ENCODE measurements at regions not wholly inside any gene's neighbourhood (a gene's known extent, or its start where the extent isn't known, plus 50 kb on each side); places are given as distances from the start of the nearest gene placed in this dataset.

DNA sequence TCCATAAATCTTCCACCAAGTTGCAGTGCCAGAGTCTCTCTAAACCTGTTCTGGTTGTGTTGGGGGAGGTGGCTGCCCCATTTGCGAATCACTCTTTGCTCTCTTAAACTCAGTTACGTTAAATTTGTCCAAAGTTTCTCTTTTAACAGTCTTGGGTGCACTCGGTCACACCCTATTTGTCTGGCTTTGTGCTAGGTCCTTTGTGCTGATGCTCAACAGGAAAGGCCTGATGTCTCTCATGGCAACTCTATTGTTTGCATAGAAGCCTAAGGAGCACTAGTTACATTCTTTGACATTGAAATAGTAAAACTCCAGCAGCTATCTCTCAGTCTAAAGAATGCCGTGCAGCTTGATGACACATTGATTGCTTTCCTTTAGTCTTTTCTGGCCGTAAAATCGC lies 105.1 kb downstream of the TRMT11 start:
- Mint-ChIP-seq H3K4me1 (ENCODE audit: low read depth) (no peaks in the 10 kb centered on the region), H3K36me3 (ENCODE audit: low read depth) (no peaks in the 10 kb centered on the region), H3K27ac (no peak overlapping the region), H3K27me3 (ENCODE audit: insufficient read depth) (no peaks in the 10 kb centered on the region), H3K9me3 (no peaks in the 10 kb centered on the region), H3K4me3 (no peak overlapping the region)
- DNase-seq, result no peak
- no peak for TF ChIP-seq CTCF (IDR thresholded peaks at IDR 0.05)

- H3K27me3 Mint-ChIP-seq (ENCODE audit: insufficient read depth), result no peaks in the 10 kb centered on the region
- no peaks in the 10 kb centered on the region for H3K36me3 Mint-ChIP-seq (ENCODE audit: low read depth)
- H3K27ac Mint-ChIP-seq, result no peak overlapping the region
- DNase-seq, result no peak
- TF ChIP-seq CTCF (IDR thresholded peaks at IDR 0.05), result no peak
- H3K4me3 Mint-ChIP-seq, result no peak overlapping the region
- H3K4me1 Mint-ChIP-seq (ENCODE audit: low read depth), result no peaks in the 10 kb centered on the region
- H3K9me3 Mint-ChIP-seq, result no peaks in the 10 kb centered on the region
These were observed 106.8 kb downstream of the TRMT11 start for GRCh38 chr6:126093108-126093507.

DNA sequence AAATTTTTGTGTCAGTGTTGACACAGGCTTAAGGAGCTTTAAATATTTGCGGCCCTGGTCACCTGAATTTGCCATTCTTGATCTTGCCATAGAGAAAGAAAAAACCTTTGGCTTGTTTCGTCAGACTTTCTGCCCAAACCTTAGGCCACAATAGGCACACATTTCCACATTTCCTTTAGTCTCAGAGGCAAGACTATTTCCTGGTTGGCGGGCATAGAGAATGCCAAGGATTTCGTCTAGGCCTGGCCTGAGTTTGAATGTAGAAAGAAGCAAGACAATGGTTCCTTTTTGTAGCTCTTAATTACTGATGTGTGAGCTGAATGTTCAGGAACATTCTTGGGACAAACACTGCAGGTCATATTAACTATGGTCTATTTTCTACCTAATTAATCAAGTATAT lies 108.1 kb downstream of the TRMT11 start:
- Mint-ChIP-seq H3K36me3 (ENCODE audit: low read depth) (no peaks in the 10 kb centered on the region), H3K27me3 (ENCODE audit: insufficient read depth) (no peaks in the 10 kb centered on the region), H3K4me3 (no peak overlapping the region), H3K4me1 (ENCODE audit: low read depth) (no peaks in the 10 kb centered on the region), H3K27ac (no peak overlapping the region), H3K9me3 (no peaks in the 10 kb centered on the region)
- no peak for DNase-seq
- no peak for TF ChIP-seq CTCF (IDR thresholded peaks at IDR 0.05)

- DNase-seq, result no peak
- no peak overlapping the region for H3K4me3 Mint-ChIP-seq
- no peak for TF ChIP-seq CTCF (IDR thresholded peaks at IDR 0.05)
- no peaks in the 10 kb centered on the region for H3K27me3 Mint-ChIP-seq (ENCODE audit: insufficient read depth)
- H3K36me3 Mint-ChIP-seq (ENCODE audit: low read depth), result no peaks in the 10 kb centered on the region
- H3K4me1 Mint-ChIP-seq (ENCODE audit: low read depth), result no peaks in the 10 kb centered on the region
- no peaks in the 10 kb centered on the region for H3K9me3 Mint-ChIP-seq
- no peak overlapping the region for H3K27ac Mint-ChIP-seq
These were observed 114.0 kb downstream of the TRMT11 start for GRCh38 chr6:126100386-126100785.

DNA sequence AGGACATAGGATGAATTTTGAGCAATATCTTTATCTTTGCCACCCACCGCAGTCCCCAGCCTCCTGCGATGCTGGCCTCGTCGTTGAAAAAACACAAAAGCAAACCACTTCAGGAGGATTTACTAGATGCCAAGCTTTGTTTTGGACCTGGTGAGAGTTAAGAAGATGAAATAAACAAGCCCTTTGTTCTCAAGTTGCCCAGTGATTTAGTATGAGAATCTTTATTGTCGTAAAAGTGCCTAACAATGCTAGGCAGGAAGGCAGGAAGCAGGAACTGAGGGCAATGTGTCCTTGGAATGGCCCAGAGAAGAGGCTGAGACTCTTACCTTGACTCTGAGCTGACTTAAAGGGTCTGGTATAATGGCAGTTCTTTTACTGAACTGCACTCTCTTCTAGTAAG lies 116.0 kb downstream of the TRMT11 start:
- no peaks in the 10 kb centered on the region for H3K9me3 Mint-ChIP-seq
- H3K4me1 Mint-ChIP-seq (ENCODE audit: low read depth), result peaks cover 3% of the 10 kb centered on the region; the same call in 1 of the 2 replicates
- no peak for DNase-seq
- H3K27ac Mint-ChIP-seq, result no peak overlapping the region
- TF ChIP-seq CTCF (IDR thresholded peaks at IDR 0.05), result no peak
- H3K36me3 Mint-ChIP-seq (ENCODE audit: low read depth), result no peaks in the 10 kb centered on the region
- H3K27me3 Mint-ChIP-seq (ENCODE audit: insufficient read depth), result no peaks in the 10 kb centered on the region
- no peak overlapping the region for H3K4me3 Mint-ChIP-seq

GRCh38 chr6:126103993-126104392 lies 117.7 kb downstream of the TRMT11 start:
- Mint-ChIP-seq H3K27ac (no peak overlapping the region), H3K36me3 (ENCODE audit: low read depth) (no peaks in the 10 kb centered on the region), H3K27me3 (ENCODE audit: insufficient read depth) (no peaks in the 10 kb centered on the region), H3K9me3 (no peaks in the 10 kb centered on the region), H3K4me1 (ENCODE audit: low read depth) (peaks cover 10% of the 10 kb centered on the region), H3K4me3 (no peak overlapping the region)
- no peak for TF ChIP-seq CTCF (IDR thresholded peaks at IDR 0.05)
- no peak for DNase-seq
